WTC11 (cell line): ENCODE measurements at regions not wholly inside any gene's neighbourhood (a gene's known extent, or its start where the extent isn't known, plus 50 kb on each side); places are given as distances from the start of the nearest gene placed in this dataset.

Experiments
- ATAC-seq: fragments of 200-7000 bp; cut with Tn5 transposase; 2 replicates; pipeline ENCODE4 v1.10.0; 2021; ENCODE audit warnings: mild to moderate bottlenecking, moderate library complexity
- CTCF ChIA-PET: fragments of 300-600 bp; sonication (Branson Sonifier 250); formaldehyde crosslinking; loops from one replicate; lab custom pipeline; 2021; ENCODE audit warnings: antibody characterized with exemption; lab: Charles Lee
- POLR2A ChIA-PET: fragments of 350-600 bp; sonication (Branson Sonifier 250); formaldehyde crosslinking; loops from one replicate; lab custom pipeline; 2021; ENCODE audit warnings: antibody characterized with exemption; lab: Charles Lee
- DNase-seq: peaks from one replicate; pipeline ENCODE4 v3.0.0; 2021; ENCODE audit warnings: low spot score
- H3K27ac Mint-ChIP-seq: 2 replicates; pipeline ENCODE4 v1.8.0; 2021; ENCODE audit warnings: mixed read lengths
- H3K27me3 Mint-ChIP-seq: 2 replicates; pipeline ENCODE4 v1.8.0; 2021; ENCODE audit warnings: low read depth, mild to moderate bottlenecking, moderate library complexity, mixed read lengths
- H3K36me3 Mint-ChIP-seq: 2 replicates; pipeline ENCODE4 v1.8.0; 2021; ENCODE audit warnings: mixed read lengths
- H3K4me1 Mint-ChIP-seq: 2 replicates; pipeline ENCODE4 v1.8.0; 2022; ENCODE audit warnings: mixed read lengths
- H3K4me3 Mint-ChIP-seq: 2 replicates; pipeline ENCODE4 v1.8.0; 2021; ENCODE audit warnings: mild to moderate bottlenecking, moderate library complexity, mixed read lengths
- H3K9me3 Mint-ChIP-seq: 2 replicates; pipeline ENCODE4 v1.8.0; 2021; ENCODE audit warnings: mixed read lengths
- ARID4B ChIP-seq: sonication (generic); formaldehyde crosslinking; IDR thresholded peaks from 2 replicates; pipeline ENCODE4 v1.8.0; 2023; ENCODE audit warnings: missing genetic modification reagents, mild to moderate bottlenecking, borderline replicate concordance
- E2F4 ChIP-seq: sonication (generic); formaldehyde crosslinking; IDR thresholded peaks from 2 replicates; pipeline ENCODE4 v1.8.1; 2022; ENCODE audit warnings: low read depth, mild to moderate bottlenecking, moderate library complexity, missing genetic modification reagents, borderline replicate concordance
- FOXK1 ChIP-seq: sonication (generic); formaldehyde crosslinking; IDR thresholded peaks from 2 replicates; pipeline ENCODE4 v1.8.0; 2022; ENCODE audit warnings: mild to moderate bottlenecking, moderate library complexity, missing genetic modification reagents
- FOXP1 ChIP-seq: sonication (generic); formaldehyde crosslinking; IDR thresholded peaks from 2 replicates; pipeline ENCODE4 v1.8.0; 2022; ENCODE audit warnings: missing genetic modification reagents, mild to moderate bottlenecking, moderate library complexity, borderline replicate concordance
- GABPB1 ChIP-seq: sonication (generic); formaldehyde crosslinking; IDR thresholded peaks from 2 replicates; pipeline ENCODE4 v1.8.1; 2023; ENCODE audit warnings: mild to moderate bottlenecking, missing genetic modification reagents
- GTF2I ChIP-seq: fragments of 250-450 bp; sonication (Bioruptor Pico); conservative IDR thresholded peaks from 2 replicates; pipeline ENCODE4 v1.4.0; 2021; ENCODE audit warnings: mild to moderate bottlenecking
- NFYB ChIP-seq: sonication (generic); formaldehyde crosslinking; conservative IDR thresholded peaks from 2 replicates; pipeline ENCODE4 v1.8.0; 2022; ENCODE audit warnings: low read depth, missing genetic modification reagents
- PRDM15 ChIP-seq: sonication (generic); formaldehyde crosslinking; IDR thresholded peaks from 2 replicates; pipeline ENCODE4 v1.8.0; 2022; ENCODE audit warnings: missing genetic modification reagents
- RELA ChIP-seq: sonication (generic); formaldehyde crosslinking; IDR thresholded peaks from 2 replicates; pipeline ENCODE4 v1.8.1; 2022; ENCODE audit warnings: missing genetic modification reagents, mild to moderate bottlenecking, borderline replicate concordance
- SOX15 ChIP-seq: fragments of 250-450 bp; sonication (Bioruptor Pico); IDR thresholded peaks from 2 replicates; pipeline ENCODE4 v1.9.0; 2021; ENCODE audit warnings: mild to moderate bottlenecking
- SP1 ChIP-seq: sonication (generic); formaldehyde crosslinking; conservative IDR thresholded peaks from 2 replicates; pipeline ENCODE4 v1.8.1; 2022; ENCODE audit warnings: missing genetic modification reagents
- STAT6 ChIP-seq: sonication (generic); formaldehyde crosslinking; conservative IDR thresholded peaks from 2 replicates; pipeline ENCODE4 v1.8.1; 2023; ENCODE audit warnings: mild to moderate bottlenecking, low read depth, missing genetic modification reagents, moderate library complexity
- TEAD1 ChIP-seq: sonication (generic); formaldehyde crosslinking; IDR thresholded peaks from 2 replicates; pipeline ENCODE4 v1.8.0; 2022; ENCODE audit warnings: mild to moderate bottlenecking, missing genetic modification reagents
- TP53 ChIP-seq: sonication (generic); formaldehyde crosslinking; IDR thresholded peaks from 2 replicates; pipeline ENCODE4 v1.8.1; 2023; ENCODE audit warnings: mild to moderate bottlenecking, missing genetic modification reagents
- ZNF121 ChIP-seq: sonication (generic); formaldehyde crosslinking; IDR thresholded peaks from 2 replicates; pipeline ENCODE4 v1.8.0; 2023; ENCODE audit warnings: missing genetic modification reagents
- ZNF263 ChIP-seq: sonication (generic); formaldehyde crosslinking; IDR thresholded peaks from 2 replicates; pipeline ENCODE4 v1.8.1; 2022; ENCODE audit warnings: low read depth, mild to moderate bottlenecking, moderate library complexity, missing genetic modification reagents
- ZNF396 ChIP-seq: fragments of 250-450 bp; sonication (Bioruptor Pico); IDR thresholded peaks from 2 replicates; pipeline ENCODE4 v1.8.0; 2021; ENCODE audit warnings: mild to moderate bottlenecking, moderate library complexity, borderline replicate concordance
- ZNF416 ChIP-seq: fragments of 250-450 bp; sonication (Bioruptor Pico); IDR thresholded peaks from 2 replicates; pipeline ENCODE4 v1.9.0; 2021; ENCODE audit warnings: mild to moderate bottlenecking, inconsistent platforms
- ZNF512 ChIP-seq: sonication (generic); formaldehyde crosslinking; IDR thresholded peaks from 2 replicates; pipeline ENCODE4 v1.8.1; 2022; ENCODE audit warnings: missing genetic modification reagents, borderline replicate concordance
- ZSCAN18 ChIP-seq: fragments of 250-450 bp; sonication (Bioruptor Pico); IDR thresholded peaks from 2 replicates; pipeline ENCODE4 v2.1.2; 2022; ENCODE audit warnings: mild to moderate bottlenecking, moderate library complexity

- Mint-ChIP-seq H3K9me3 (peaks cover 47% of the 10 kb centered on the region), H3K4me3 (no peak overlapping the region), H3K27ac (no peak overlapping the region), H3K4me1 (peaks cover 6% of the 10 kb centered on the region; the same call in 1 of the 2 replicates), H3K36me3 (peaks cover 35% of the 10 kb centered on the region), H3K27me3 (no peaks in the 10 kb centered on the region)
- ChIA-PET CTCF (no interaction called here), POLR2A (no interaction called here)
- DNase-seq (no peak), ATAC-seq (no peak)
- TF ChIP-seq ZSCAN18 (CRISPR knock-in tag) (no peak), SOX15 (CRISPR knock-in tag) (no peak), ZNF512 (CRISPR knock-in tag) (no peak), E2F4 (CRISPR knock-in tag) (no peak), TEAD1 (no peak), GTF2I (CRISPR knock-in tag) (no peak), TP53 (CRISPR knock-in tag) (no peak), ARID4B (no peak), NFYB (CRISPR knock-in tag) (no peak), FOXK1 (CRISPR knock-in tag) (no peak), SP1 (CRISPR knock-in tag) (no peak), ZNF396 (CRISPR knock-in tag) (no peak), FOXP1 (no peak), STAT6 (CRISPR knock-in tag) (no peak), ZNF121 (CRISPR knock-in tag) (no peak), PRDM15 (CRISPR knock-in tag) (no peak), ZNF416 (CRISPR knock-in tag) (no peak), RELA (CRISPR knock-in tag) (no peak), ZNF263 (CRISPR knock-in tag) (no peak), GABPB1 (no peak)
Measured at GRCh38 chr13:103229674-103230073, 163.5 kb upstream of the SLC10A2 start.
